HFF-Myc (cell line): ENCODE measurements at regions not wholly inside any gene's neighbourhood (a gene's known extent, or its start where the extent isn't known, plus 50 kb on each side); places are given as distances from the start of the nearest gene placed in this dataset.

Source experiments
- DNase-seq: peaks from one replicate; pipeline ENCODE4 v3.0.0-alpha.2; 2011; ENCODE audit warnings: low read depth; ENCODE audit errors: extremely low read depth
- H3K4me3 ChIP-seq: replicated peaks from 2 replicates; pipeline ENCODE4 v1.5.1; 2011; ENCODE audit warnings: low read depth, mild to moderate bottlenecking, control low read depth, low read length
- CTCF ChIP-seq: IDR thresholded peaks from 2 replicates; pipeline ENCODE4 v1.5.1; 2012; ENCODE audit warnings: mild to moderate bottlenecking, low read depth, low read length, control low read depth; ENCODE audit errors: missing control alignments

- H3K4me3 ChIP-seq = no peak overlapping the region
- no peak for TF ChIP-seq CTCF
- no peak for DNase-seq
These were observed 61.7 kb upstream of the ZNF469 start for GRCh38 chr16:88320947-88321634.

DNA sequence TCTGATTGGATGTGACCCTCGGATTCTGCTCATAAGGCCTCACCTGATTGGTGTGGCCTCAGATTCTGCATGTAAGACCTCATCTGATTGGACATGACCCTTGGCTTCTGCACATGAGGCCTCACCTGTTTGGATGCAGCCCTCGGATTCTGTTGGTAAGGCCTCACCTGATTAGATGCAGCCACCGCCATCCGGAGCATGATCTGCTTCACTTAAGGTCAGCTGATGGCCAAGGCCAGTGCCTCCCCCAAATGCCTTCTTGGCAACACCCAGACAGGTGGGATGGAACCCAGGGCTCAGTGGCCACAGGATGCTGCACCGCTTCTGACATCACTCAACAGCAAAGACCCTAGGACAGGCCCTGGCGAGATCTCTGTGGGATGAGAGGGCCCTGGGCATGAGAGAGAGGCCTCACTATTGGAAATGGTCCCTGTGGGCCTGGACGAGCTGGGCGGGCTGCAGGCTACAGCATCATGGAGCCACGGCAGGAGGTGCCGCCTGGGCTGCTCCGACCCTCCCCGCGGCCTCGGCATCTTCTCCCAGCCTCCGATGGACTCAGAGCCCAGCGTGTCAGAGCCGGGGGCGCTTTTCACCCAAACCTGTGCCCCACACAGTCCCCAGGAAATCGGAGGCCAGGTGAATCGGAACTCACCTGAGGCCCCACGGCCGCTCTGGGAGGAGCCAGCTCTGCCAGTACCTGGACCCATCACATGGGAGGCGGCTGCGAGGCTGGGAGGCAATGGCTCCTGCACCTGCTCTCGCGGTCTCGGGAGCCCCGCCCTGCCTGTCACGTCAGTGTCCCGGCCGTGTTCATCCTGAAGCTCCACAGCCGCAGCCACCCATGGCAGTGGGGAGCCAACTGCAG, 60.9 kb upstream of the ZNF469 start:
- no peak for TF ChIP-seq CTCF
- DNase-seq = no peak
- no peak overlapping the region for H3K4me3 ChIP-seq

GRCh38 chr16:88322500-88322970, 60.2 kb upstream of the ZNF469 start:
- no peak for TF ChIP-seq CTCF
- DNase-seq = no peak
- H3K4me3 ChIP-seq = no peak overlapping the region

DNA sequence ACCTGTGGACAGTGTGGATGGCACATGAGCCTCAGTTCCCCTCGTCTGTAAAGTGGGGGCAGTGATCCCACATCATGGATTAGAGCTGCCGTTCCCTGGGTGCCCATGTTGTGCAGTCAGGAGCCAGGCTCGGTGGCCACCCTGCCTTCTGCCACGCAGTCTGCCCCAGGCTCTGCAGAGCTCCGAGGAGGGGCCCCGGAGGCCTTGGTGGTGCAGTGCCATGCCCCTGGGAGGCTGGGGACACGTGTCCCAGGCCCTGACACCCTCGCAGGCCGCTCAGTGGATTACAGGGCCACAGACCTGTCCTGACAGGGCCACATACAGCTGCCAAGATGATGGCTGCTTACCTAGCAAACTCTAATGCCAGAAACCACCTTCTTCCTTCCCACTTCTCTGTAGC, 59.7 kb upstream of the ZNF469 start:
- H3K4me3 ChIP-seq = no peak overlapping the region
- no peak for DNase-seq
- no peak for TF ChIP-seq CTCF

GRCh38 chr16:88323546-88324330, 59.0 kb upstream of the ZNF469 start:
- no peak for DNase-seq
- no peak for TF ChIP-seq CTCF
- H3K4me3 ChIP-seq = no peak overlapping the region

DNA sequence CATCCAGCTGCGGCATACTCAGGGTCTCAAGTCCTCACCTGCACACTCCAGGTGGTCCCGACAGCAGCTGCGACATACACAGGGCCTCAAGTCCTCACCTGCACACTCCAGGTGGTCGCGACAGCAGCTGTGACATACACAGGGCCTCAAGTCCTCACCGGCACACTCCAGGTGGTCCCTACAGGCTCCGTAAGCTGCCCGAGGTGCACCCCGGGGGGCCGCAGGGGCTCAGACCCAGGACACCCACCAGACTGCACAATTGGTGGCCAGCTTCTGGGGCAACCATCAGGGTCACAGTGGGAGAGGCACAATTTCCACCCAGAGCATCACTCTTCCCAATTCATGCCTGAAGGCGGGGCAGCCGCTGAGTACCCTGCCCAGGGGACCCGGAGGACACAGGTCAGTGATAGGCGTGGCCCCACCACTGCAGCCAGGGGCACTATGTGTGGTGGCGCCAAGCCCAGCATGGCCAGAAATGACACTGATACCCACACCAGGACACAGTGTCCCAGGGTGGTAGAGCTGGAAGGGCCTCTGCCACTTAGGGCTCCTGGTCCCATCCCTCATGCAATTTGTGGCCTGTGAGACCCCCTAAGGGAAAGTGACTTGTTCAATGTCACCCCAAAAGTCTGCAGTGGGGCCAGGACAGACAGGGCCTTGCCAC, 57.5 kb upstream of the ZNF469 start:
- H3K4me3 ChIP-seq = no peak overlapping the region
- TF ChIP-seq CTCF = no peak
- DNase-seq = no peak
